ENCODE measurements at regions not wholly inside any gene's neighbourhood (a gene's known extent, or its start where the extent isn't known, plus 50 kb on each side); places are given as distances from the start of the nearest gene placed in this dataset.
"Not testable (repeated sequence)": the region's sequence is repeated elsewhere in the genome, so short reads cannot be mapped to it uniquely, and the experiment has no call there.

GRCh38 chr13:107819071-107819470, 396.3 kb downstream of the LIG4 start:
- no peak for DNase-seq (ENCODE audit: low read depth)

- DNase-seq (ENCODE audit: low read depth), result no peak
Observed at GRCh38 chr13:107817647-107818287, 397.6 kb downstream of the LIG4 start.

GRCh38 chr13:107812014-107812412, 403.3 kb downstream of the LIG4 start:
- DNase-seq (ENCODE audit: low read depth), result no peak

GRCh38 chr13:107811233-107812013, 403.9 kb downstream of the LIG4 start:
- no peak for DNase-seq (ENCODE audit: low read depth)

GRCh38 chr13:107809125-107809524, 406.2 kb downstream of the LIG4 start:
- DNase-seq (ENCODE audit: low read depth), result peak; percentile 52

GRCh38 chr13:107808389-107808788, 406.9 kb downstream of the LIG4 start:
- DNase-seq (ENCODE audit: low read depth), result peak; percentile 65

- no peak for DNase-seq (ENCODE audit: low read depth)
Observed at GRCh38 chr13:107807306-107808073, 407.8 kb downstream of the LIG4 start.

GRCh38 chr13:107806726-107807125, 408.6 kb downstream of the LIG4 start:
- no peak for DNase-seq (ENCODE audit: low read depth)

GRCh38 chr13:107803822-107804495, 411.4 kb downstream of the LIG4 start:
- no peak for DNase-seq (ENCODE audit: low read depth)

- DNase-seq (ENCODE audit: low read depth), result no peak
Observed at GRCh38 chr13:107801621-107802020, 413.7 kb downstream of the LIG4 start.

- DNase-seq (ENCODE audit: low read depth), result peak; percentile 48
Observed at GRCh38 chr13:107799001-107799400, 416.3 kb downstream of the LIG4 start.

GRCh38 chr13:107790397-107790796, 424.9 kb downstream of the LIG4 start:
- no peak for DNase-seq (ENCODE audit: low read depth)

GRCh38 chr13:107788464-107789165, 426.7 kb downstream of the LIG4 start:
- DNase-seq (ENCODE audit: low read depth), result no peak

- DNase-seq (ENCODE audit: low read depth), result not testable (repeated sequence)
Observed at GRCh38 chr13:107782646-107783045, 432.7 kb downstream of the LIG4 start.

- no peak for DNase-seq (ENCODE audit: low read depth)
Observed at GRCh38 chr13:107778094-107778493, 437.2 kb downstream of the LIG4 start.

GRCh38 chr13:107770541-107770940, 444.8 kb downstream of the LIG4 start:
- no peak for DNase-seq (ENCODE audit: low read depth)

GRCh38 chr13:107767119-107767518, 448.2 kb downstream of the LIG4 start:
- DNase-seq (ENCODE audit: low read depth), result no peak

GRCh38 chr13:107765724-107766401, 449.5 kb downstream of the LIG4 start:
- DNase-seq (ENCODE audit: low read depth), result no peak

- DNase-seq (ENCODE audit: low read depth), result no peak
Observed at GRCh38 chr13:107764046-107764445, 451.3 kb downstream of the LIG4 start.

GRCh38 chr13:107753748-107754147, 461.6 kb downstream of the LIG4 start:
- DNase-seq (ENCODE audit: low read depth), result no peak

GRCh38 chr13:107753291-107753690, 462.0 kb downstream of the LIG4 start:
- DNase-seq (ENCODE audit: low read depth), result peak; percentile 83
